Vagina (tissue), 2 donors: ENCODE measurements at regions not wholly inside any gene's neighbourhood (a gene's known extent, or its start where the extent isn't known, plus 50 kb on each side); places are given as distances from the start of the nearest gene placed in this dataset.

Experiments
- DNase-seq, 2 donors: peaks; one replicate each; pipeline ENCODE4 v3.0.0-alpha.2; 2017; ENCODE audit errors: extremely low spot score in 2 of 2
- H3K27ac ChIP-seq: fragments of 200-600 bp; sonication (generic); one replicate; pipeline ENCODE4 v1.5.1; 2019
- H3K27me3 ChIP-seq: fragments of 200-600 bp; sonication (generic); one replicate; pipeline ENCODE4 v1.5.1; 2019
- H3K36me3 ChIP-seq, 2 donors: fragments of 200-600 bp; sonication (generic); one replicate each; pipeline ENCODE4 v1.5.1; 2017 to 2019
- H3K4me1 ChIP-seq: fragments of 200-600 bp; sonication (generic); one replicate; pipeline ENCODE4 v1.5.1; 2019
- H3K4me3 ChIP-seq, 2 donors: fragments of 200-600 bp; sonication (generic); 1 replicate in 1 of 2; 2 replicates in 1 of 2; pipeline ENCODE4 v1.5.1; 2016 to 2019
- H3K9me3 ChIP-seq: fragments of 200-600 bp; sonication (generic); one replicate; pipeline ENCODE4 v1.5.1; 2019
- POLR2A ChIP-seq, 2 donors: fragments of 450-650 bp; IDR thresholded peaks; one replicate each; pipeline ENCODE4 v1.6.1; 2017; ENCODE audit warnings: antibody characterized with exemption in 2 of 2, mild to moderate bottlenecking in 2 of 2, moderate library complexity in 2 of 2
- POLR2AphosphoS5 ChIP-seq, 2 donors: sonication (generic); formaldehyde crosslinking; IDR thresholded peaks; one replicate each; pipeline ENCODE4 v1.9.0; 2017; ENCODE audit warnings: antibody characterized with exemption in 2 of 2, mild to moderate bottlenecking in 2 of 2, low read depth in 1 of 2; ENCODE audit not compliant: insufficient read depth in 1 of 2
- intact Hi-C: fragments of 100-400 bp; cut with DNase I; formaldehyde crosslinking; loops from one replicate; pipeline ENCODE4 v1.15.1; 2023
- TF ChIP-seq, protein P1 (sequence below), 3 experiments: fragments of 450-650 bp in 2 of 3; fragments of 200-600 bp in 1 of 3; sonication (generic) in 1 of 3; IDR thresholded peaks; one replicate each; pipeline ENCODE4 v1.5.1; 2017 to 2019; ENCODE audit warnings: antibody characterized with exemption in 3 of 3, mild to moderate bottlenecking in 2 of 3, moderate library complexity in 2 of 3

DNA sequence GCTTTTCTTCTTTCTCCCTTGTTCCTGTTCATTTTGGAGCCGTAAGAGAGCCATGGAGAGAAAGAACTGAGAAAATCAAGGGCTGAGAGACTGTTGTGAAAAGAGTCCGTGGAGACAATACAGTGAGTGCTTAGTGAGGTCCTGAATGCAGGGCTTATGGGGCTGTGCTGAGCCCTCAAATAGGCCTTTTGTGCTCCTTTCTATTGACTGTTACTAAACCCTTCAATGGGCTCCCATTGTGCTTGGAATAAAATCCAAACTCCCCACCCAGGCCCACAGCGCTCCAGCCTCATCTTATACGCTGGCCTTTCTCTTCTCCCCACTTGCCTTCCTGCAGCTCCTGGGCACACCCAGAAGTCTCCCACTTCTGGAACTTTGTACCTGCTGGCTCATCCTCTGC lies 243.1 kb upstream of the HABP2 start:
- H3K4me3 ChIP-seq = no peak overlapping the region
- intact Hi-C loops = no loop called here

DNA sequence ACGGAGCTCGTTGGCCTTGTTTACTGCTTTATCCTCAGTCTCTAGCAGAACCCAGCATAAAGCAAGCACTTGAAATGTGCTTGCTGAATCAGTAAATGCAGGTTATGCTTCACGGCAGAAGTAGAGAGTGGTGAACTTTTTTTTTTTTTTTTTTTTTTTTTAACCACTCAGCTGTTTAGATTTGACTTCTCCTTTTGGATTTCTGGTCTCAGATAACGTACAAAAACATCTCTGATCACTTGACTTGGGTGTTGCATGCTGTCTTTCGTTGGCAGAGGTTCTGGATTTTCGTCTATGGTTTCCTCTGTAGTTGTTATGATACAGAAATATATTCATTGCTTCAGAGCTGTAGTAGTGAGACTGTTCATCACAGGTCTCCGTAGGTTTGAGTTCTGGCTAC lies 242.5 kb upstream of the HABP2 start:
- no peak for DNase-seq
- H3K4me1 ChIP-seq = no peaks in the 10 kb centered on the region
- H3K4me3 ChIP-seq = no peak overlapping the region
- intact Hi-C loops = no loop called here
- H3K36me3 ChIP-seq = no peaks in the 10 kb centered on the region
- no peaks in the 10 kb centered on the region for H3K9me3 ChIP-seq
- TF ChIP-seq, protein P1, sequence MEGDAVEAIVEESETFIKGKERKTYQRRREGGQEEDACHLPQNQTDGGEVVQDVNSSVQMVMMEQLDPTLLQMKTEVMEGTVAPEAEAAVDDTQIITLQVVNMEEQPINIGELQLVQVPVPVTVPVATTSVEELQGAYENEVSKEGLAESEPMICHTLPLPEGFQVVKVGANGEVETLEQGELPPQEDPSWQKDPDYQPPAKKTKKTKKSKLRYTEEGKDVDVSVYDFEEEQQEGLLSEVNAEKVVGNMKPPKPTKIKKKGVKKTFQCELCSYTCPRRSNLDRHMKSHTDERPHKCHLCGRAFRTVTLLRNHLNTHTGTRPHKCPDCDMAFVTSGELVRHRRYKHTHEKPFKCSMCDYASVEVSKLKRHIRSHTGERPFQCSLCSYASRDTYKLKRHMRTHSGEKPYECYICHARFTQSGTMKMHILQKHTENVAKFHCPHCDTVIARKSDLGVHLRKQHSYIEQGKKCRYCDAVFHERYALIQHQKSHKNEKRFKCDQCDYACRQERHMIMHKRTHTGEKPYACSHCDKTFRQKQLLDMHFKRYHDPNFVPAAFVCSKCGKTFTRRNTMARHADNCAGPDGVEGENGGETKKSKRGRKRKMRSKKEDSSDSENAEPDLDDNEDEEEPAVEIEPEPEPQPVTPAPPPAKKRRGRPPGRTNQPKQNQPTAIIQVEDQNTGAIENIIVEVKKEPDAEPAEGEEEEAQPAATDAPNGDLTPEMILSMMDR (IDR thresholded peaks at IDR 0.05) = no peak
- TF ChIP-seq POLR2AphosphoS5 (IDR thresholded peaks at IDR 0.05; ENCODE audit: insufficient read depth in 1 of 2, low read depth in 1 of 2) (no peak), POLR2A (IDR thresholded peaks at IDR 0.05) (no peak)
- H3K27me3 ChIP-seq = no peaks in the 10 kb centered on the region
- H3K27ac ChIP-seq = no peak overlapping the region

More for the DNA sequence above, 243.1 kb upstream of the HABP2 start:
- no peak overlapping the region for H3K27ac ChIP-seq
- no peaks in the 10 kb centered on the region for H3K9me3 ChIP-seq
- no peaks in the 10 kb centered on the region for H3K27me3 ChIP-seq
- TF ChIP-seq, protein P1 (IDR thresholded peaks at IDR 0.05) = no peak
- TF ChIP-seq POLR2AphosphoS5 (IDR thresholded peaks at IDR 0.05; ENCODE audit: insufficient read depth in 1 of 2, low read depth in 1 of 2) (no peak), POLR2A (IDR thresholded peaks at IDR 0.05) (no peak)
- no peaks in the 10 kb centered on the region for H3K4me1 ChIP-seq
- H3K36me3 ChIP-seq = no peaks in the 10 kb centered on the region
- no peak for DNase-seq

DNA sequence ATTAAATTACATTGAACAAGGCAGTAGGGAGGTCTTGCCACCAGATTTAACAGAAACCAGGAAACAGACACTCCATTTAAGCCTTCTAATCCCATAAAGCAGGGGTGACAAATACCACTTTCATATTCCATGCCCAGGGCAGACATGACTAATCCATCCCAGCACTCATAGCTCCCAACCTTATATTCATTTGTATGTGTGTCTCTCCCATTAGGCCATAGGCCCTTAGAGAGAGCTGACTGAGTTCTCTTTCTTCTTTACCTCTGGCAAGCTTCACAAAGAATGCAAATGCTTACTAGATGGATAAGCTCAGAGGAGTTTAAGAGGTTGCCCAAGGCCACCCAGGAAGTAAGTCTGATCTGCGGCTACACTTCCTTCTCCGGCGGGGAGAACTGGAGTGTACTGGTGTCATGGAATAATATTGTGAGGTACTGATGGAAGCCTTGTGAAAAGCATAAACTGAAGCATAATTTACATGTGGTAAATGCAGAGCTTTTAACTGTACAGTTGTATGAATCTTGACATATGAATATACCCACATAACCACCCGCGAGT lies 239.7 kb upstream of the HABP2 start:
- no peak for DNase-seq
- H3K27me3 ChIP-seq = no peaks in the 10 kb centered on the region
- no peaks in the 10 kb centered on the region for H3K36me3 ChIP-seq
- intact Hi-C loops = no loop called here
- no peak overlapping the region for H3K4me3 ChIP-seq
- H3K27ac ChIP-seq = no peak overlapping the region
- no peak for TF ChIP-seq POLR2A (IDR thresholded peaks at IDR 0.05)
- TF ChIP-seq, protein P1 (IDR thresholded peaks at IDR 0.05) = no peak
- no peak for TF ChIP-seq POLR2AphosphoS5 (IDR thresholded peaks at IDR 0.05; ENCODE audit: insufficient read depth in 1 of 2, low read depth in 1 of 2)
- H3K4me1 ChIP-seq = no peaks in the 10 kb centered on the region
- H3K9me3 ChIP-seq = no peaks in the 10 kb centered on the region

DNA sequence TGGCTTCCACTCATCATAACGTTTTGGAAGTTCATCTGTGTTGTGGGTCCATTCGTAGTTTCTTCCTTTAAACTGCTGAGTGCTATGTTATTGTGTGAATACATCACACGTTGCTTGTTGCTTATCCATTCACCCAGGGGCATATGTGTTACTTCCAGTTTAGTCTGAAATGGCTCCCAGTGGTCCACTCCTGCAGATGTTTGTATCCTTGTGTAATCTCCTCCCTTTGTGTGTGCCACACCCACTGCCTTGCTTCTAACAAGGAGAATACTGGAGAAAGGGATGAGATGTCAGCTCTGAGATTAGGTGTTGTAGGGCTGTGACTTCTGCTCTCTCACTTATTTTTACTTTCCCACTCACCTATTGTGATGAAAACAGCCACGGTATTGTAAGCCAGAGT lies 239.1 kb upstream of the HABP2 start:
- intact Hi-C loops = no loop called here
- Histone ChIP-seq H3K4me1 (no peaks in the 10 kb centered on the region), H3K9me3 (no peaks in the 10 kb centered on the region), H3K27ac (no peak overlapping the region), H3K36me3 (no peaks in the 10 kb centered on the region), H3K4me3 (no peak overlapping the region), H3K27me3 (no peaks in the 10 kb centered on the region)
- DNase-seq = no peak
- TF ChIP-seq, protein P1 (IDR thresholded peaks at IDR 0.05) = no peak
- TF ChIP-seq POLR2A (IDR thresholded peaks at IDR 0.05) = no peak
- TF ChIP-seq POLR2AphosphoS5 (IDR thresholded peaks at IDR 0.05; ENCODE audit: insufficient read depth in 1 of 2, low read depth in 1 of 2) = no peak

DNA sequence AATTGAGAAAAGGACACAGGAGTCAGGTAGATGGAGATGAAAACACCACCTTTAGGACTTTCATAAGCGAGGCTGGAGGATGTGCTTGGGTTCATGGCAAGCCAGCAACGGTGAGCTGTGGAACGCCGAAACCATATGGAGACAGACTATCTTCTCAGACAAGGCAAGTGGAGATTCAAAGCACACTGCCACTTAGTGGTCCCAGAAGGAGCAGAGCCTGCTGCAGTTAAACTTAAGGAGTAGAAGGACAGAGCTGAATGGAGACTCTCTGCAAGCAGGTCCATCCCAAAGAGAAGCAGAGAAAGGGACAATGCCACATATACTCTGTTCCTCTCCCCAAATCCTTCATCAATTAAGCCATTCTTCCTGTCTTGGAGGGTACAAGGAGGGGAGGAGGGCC lies 236.3 kb upstream of the HABP2 start:
- Histone ChIP-seq H3K36me3 (no peaks in the 10 kb centered on the region), H3K4me3 (no peak overlapping the region), H3K27me3 (no peaks in the 10 kb centered on the region), H3K9me3 (no peaks in the 10 kb centered on the region), H3K4me1 (peaks cover 8% of the 10 kb centered on the region), H3K27ac (no peak overlapping the region)
- TF ChIP-seq POLR2AphosphoS5 (IDR thresholded peaks at IDR 0.05; ENCODE audit: insufficient read depth in 1 of 2, low read depth in 1 of 2) = no peak
- TF ChIP-seq, protein P1 (IDR thresholded peaks at IDR 0.05) = no peak
- no peak for TF ChIP-seq POLR2A (IDR thresholded peaks at IDR 0.05)
- intact Hi-C loops = no loop called here
- no peak for DNase-seq
